GM10248 (cell line): ENCODE measurements at regions not wholly inside any gene's neighbourhood (a gene's known extent, or its start where the extent isn't known, plus 50 kb on each side); places are given as distances from the start of the nearest gene placed in this dataset.

Source experiments
- CTCF ChIA-PET: fragments of 300-600 bp; sonication (Branson Sonifier 250); formaldehyde crosslinking; extraction: SDS; loops from one replicate; lab custom pipeline; 2021; ENCODE audit warnings: antibody characterized with exemption; lab: Yijun Ruan, JAX
- POLR2A ChIA-PET: fragments of 350-650 bp; sonication (Branson Sonifier 250); formaldehyde crosslinking; extraction: SDS; loops from one replicate; lab custom pipeline; 2020; ENCODE audit warnings: antibody characterized with exemption; lab: Yijun Ruan, JAX
- DNase-seq: peaks from one replicate; pipeline ENCODE4 v3.0.0; 2012; ENCODE audit errors: extremely low spot score
- TF ChIP-seq, protein P1 (sequence below): IDR thresholded peaks from 2 replicates; pipeline ENCODE4 v1.5.1; 2012; ENCODE audit warnings: mild to moderate bottlenecking, low read depth; ENCODE audit errors: extremely low read depth, missing control alignments, control extremely low read depth

DNA sequence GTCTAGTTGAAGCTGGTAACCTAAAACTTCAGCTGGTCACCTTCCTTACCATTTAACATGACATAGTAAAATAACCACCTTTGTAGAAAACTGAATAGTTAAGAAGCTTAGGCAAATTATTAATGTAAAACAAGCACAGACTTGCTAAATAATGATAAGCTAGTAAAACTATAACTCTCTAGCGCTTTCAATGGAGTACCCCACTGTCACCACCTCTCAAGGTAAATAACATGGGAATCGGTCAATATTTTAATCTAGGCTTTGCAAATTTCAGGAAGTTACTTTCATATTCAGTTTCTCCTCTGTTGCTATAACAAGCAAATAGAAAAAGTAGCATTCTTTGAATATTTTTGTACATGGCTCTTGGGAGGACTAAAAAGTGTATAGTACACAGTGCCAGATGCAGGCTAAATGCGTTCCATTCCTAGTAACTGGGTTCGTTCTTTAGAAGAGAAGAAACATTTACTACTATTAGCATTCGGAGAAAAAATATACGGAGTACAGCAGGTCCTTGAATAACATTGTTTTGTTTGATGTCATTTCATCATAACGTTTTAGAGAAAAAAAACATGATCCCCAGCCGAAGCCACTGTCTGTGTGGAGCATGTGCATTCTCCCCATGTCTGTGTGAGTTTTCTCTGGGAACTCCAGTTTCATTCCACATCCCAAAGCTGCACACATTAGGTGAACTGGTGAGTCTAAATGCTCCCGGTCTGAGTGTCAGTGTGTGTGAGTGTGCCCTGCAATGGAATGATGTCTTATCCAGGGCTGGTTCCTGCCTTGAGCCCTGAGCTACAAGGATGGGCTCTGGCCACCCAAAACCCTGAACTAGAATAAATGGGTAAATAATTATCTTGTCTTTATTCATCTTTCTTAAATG, 52.5 kb downstream of the EPRS1 start:
- ChIA-PET CTCF (interaction anchor here (0.7 to 2.5 kb wide), 4 partner anchors 15 to 739 kb away, joined by 3 to 6 read pairs (median 3); no protein-coding TSS in a partner anchor), POLR2A (no interaction called here)
- TF ChIP-seq, protein P1, sequence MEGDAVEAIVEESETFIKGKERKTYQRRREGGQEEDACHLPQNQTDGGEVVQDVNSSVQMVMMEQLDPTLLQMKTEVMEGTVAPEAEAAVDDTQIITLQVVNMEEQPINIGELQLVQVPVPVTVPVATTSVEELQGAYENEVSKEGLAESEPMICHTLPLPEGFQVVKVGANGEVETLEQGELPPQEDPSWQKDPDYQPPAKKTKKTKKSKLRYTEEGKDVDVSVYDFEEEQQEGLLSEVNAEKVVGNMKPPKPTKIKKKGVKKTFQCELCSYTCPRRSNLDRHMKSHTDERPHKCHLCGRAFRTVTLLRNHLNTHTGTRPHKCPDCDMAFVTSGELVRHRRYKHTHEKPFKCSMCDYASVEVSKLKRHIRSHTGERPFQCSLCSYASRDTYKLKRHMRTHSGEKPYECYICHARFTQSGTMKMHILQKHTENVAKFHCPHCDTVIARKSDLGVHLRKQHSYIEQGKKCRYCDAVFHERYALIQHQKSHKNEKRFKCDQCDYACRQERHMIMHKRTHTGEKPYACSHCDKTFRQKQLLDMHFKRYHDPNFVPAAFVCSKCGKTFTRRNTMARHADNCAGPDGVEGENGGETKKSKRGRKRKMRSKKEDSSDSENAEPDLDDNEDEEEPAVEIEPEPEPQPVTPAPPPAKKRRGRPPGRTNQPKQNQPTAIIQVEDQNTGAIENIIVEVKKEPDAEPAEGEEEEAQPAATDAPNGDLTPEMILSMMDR, result no peak
- no peak for DNase-seq

DNA sequence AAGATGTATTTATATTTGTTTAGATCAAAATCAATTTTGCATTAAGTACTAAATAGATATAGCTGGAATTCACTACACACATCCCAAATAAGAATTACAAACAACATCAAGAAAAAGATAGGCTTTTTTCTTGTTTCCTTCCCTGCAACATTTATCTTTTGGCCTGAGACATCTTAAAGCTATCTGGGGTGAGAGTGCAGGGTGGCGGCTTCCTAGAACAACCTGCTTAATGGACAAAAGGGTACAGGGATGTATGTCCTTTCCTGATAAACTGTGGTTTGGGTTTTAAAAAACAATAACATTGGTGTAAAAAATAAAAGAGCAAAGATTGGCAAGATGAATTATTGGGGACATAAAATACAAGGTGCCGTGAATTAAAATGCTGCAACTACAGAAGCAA, 54.4 kb downstream of the EPRS1 start:
- ChIA-PET CTCF (interaction anchor here (0.9 to 3.1 kb wide), 8 partner anchors 11 to 741 kb away, joined by 4 to 9 read pairs (median 6); partner anchors contain the start of gene BPNT1), POLR2A (no interaction called here)
- DNase-seq, result no peak

DNA sequence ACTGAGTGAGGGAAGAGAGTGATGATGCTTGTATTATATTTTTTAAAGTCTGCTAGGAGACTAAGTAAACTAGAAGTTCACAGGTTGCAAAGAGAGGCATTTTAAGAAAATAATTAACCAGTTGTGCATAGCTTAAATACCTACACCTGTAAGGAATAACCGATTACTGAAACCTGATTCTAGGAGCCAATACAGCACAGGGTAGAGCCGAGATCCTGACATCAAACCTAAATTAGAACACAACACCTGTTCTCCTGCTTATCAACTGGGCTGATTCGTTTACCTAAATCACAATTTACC, 54.8 kb downstream of the EPRS1 start:
- POLR2A ChIA-PET, result no interaction called here
- DNase-seq, result no peak
- CTCF ChIA-PET, result interaction anchor here (0.9 to 3.1 kb wide), 9 partner anchors 11 to 742 kb away, joined by 4 to 9 read pairs (median 6); partner anchors contain the start of gene BPNT1
- TF ChIP-seq, protein P1, result no peak

More for the DNA sequence above, 54.4 kb downstream of the EPRS1 start:
- TF ChIP-seq, protein P1, result no peak

DNA sequence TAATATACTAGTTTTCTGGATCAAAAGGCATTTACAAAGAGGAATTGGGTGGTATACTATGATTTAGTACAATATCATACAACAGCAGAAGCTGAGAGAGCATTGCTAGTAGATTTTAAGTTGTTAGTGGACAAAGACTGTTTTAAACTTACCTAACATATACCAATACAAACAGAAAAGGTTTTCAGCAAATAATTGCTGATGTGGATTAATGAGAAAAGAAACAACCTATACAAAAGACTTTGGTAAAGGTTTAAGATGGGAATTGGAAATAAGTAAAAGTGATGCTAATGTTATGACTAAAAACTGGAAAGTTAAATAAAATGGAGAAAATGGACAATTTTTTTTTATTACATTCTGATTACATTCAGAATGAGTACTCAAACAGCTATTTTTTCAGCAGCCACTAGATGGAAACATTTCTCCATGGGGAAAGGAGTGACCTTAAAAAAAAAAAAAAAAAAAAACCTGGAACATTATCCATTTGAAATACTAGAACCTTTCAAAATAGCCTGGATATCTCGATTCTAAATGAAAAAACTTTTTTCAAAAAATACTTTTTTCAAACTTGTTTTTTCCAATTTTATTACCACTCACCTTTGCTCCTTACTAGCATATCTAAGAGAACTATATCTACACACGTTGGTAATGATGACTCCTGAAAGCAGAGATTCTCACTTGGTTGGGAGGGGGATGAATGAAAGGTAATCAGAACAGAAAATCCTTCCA, 55.4 kb downstream of the EPRS1 start:
- POLR2A ChIA-PET, result no interaction called here
- CTCF ChIA-PET, result interaction anchor here (1.0 to 3.1 kb wide), 11 partner anchors 10 to 228 kb away, joined by 3 to 9 read pairs (median 5); partner anchors contain the start of gene IARS2
- TF ChIP-seq, protein P1, result peak; percentile 54
- no peak for DNase-seq

DNA sequence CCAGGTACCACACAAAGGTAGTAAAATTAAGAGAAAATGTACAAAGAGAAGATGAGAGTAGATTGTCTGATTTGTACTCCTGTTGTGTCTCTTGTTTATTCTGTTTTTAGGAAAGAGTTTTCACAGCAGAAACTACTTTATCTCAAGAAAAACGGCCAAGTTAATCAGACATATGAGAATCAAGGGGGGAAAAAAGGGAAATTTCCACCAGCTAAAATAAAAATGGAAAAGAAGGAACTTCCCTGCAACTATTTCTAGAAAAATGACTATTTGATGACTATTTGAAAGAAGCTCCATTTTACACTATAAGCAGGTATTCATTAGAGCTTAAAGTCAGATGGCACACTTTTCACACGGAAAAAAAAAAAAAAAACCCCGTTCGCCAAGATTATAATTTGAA, 56.5 kb downstream of the EPRS1 start:
- POLR2A ChIA-PET, result interaction anchor here (0.7 kb wide), 1 partner anchor 230 kb away, joined by 5 read pairs; no protein-coding TSS in a partner anchor

DNA sequence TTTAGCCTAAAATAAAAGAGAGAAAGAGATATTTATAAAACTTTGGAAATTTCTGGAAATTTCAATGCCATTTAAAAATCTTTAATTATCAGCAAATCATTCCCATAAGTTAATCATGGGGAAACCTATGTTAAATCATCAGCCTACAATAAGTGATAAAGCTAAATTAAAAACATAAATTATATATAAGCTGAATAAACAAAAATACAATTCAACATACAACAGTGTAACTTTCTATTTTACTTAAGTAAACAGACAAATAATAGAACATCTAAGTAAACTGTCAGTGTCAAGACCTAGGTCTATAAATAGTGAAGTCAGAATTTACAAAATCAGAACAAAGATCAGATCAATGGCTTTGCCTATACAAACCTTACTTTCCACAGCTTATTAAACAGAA, 57.5 kb downstream of the EPRS1 start:
- POLR2A ChIA-PET, result no interaction called here
- CTCF ChIA-PET, result interaction anchor here (0.8 to 2.0 kb wide), 10 partner anchors 9 to 786 kb away, joined by 3 to 7 read pairs (median 4); partner anchors contain the start of gene BPNT1
- no peak for DNase-seq
- TF ChIP-seq, protein P1, result no peak

More for the DNA sequence above, 56.5 kb downstream of the EPRS1 start:
- no peak for DNase-seq
- CTCF ChIA-PET, result interaction anchor here (1.3 to 3.1 kb wide), 11 partner anchors 9 to 229 kb away, joined by 3 to 9 read pairs (median 4); partner anchors contain the start of genes BPNT1 and IARS2
- TF ChIP-seq, protein P1, result no peak
